GM23338 (cell line): ENCODE measurements at regions not wholly inside any gene's neighbourhood (a gene's known extent, or its start where the extent isn't known, plus 50 kb on each side); places are given as distances from the start of the nearest gene placed in this dataset.

Experiments
- EZH2 ChIP-seq: fragments of 200-600 bp; sonication (generic); IDR thresholded peaks from one replicate; pipeline ENCODE4 v1.8.0; 2017; ENCODE audit warnings: antibody characterized with exemption, mild to moderate bottlenecking, low read depth; ENCODE audit not compliant: unreplicated experiment
- TF ChIP-seq, protein P1 (sequence below), 2 experiments: fragments of 200-600 bp in 1 of 2; sonication (generic) in 1 of 2; conservative IDR thresholded peaks; 2 replicates each; pipeline versions ENCODE4 v1.5.1 to v1.6.1; 2016 to 2017; ENCODE audit warnings: antibody characterized with exemption in 2 of 2, low read depth in 2 of 2, mild to moderate bottlenecking in 2 of 2, moderate library complexity in 1 of 2

DNA sequence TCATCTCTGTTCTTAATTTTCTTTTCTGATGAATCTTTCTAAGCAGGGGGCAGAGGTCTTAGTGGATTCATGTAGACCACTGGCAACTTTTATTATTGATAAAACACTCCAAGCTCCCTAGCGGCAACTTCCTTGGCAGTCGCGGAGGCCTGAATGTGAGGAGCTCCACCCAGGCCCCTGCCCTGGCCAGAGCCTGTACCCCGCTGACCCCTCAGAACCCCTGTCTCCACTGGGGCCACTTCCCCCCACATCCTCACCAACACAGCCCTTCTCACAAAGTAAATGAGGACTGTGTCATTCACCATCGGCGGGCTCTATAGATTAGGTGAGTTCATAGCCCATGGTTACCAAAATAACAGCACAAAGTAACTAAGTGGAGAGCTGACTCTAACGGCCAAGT is 111.6 kb downstream of the TPRA1 start:
- no peak for TF ChIP-seq EZH2
- TF ChIP-seq, protein P1, sequence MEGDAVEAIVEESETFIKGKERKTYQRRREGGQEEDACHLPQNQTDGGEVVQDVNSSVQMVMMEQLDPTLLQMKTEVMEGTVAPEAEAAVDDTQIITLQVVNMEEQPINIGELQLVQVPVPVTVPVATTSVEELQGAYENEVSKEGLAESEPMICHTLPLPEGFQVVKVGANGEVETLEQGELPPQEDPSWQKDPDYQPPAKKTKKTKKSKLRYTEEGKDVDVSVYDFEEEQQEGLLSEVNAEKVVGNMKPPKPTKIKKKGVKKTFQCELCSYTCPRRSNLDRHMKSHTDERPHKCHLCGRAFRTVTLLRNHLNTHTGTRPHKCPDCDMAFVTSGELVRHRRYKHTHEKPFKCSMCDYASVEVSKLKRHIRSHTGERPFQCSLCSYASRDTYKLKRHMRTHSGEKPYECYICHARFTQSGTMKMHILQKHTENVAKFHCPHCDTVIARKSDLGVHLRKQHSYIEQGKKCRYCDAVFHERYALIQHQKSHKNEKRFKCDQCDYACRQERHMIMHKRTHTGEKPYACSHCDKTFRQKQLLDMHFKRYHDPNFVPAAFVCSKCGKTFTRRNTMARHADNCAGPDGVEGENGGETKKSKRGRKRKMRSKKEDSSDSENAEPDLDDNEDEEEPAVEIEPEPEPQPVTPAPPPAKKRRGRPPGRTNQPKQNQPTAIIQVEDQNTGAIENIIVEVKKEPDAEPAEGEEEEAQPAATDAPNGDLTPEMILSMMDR (conservative IDR thresholded peaks at IDR 0.05; ENCODE audit: low read depth in 2 of 2), result no peak
